GM12891 (cell line): ENCODE measurements at regions not wholly inside any gene's neighbourhood (a gene's known extent, or its start where the extent isn't known, plus 50 kb on each side); places are given as distances from the start of the nearest gene placed in this dataset.

Experiments used
- POLR2A ChIP-seq: IDR thresholded peaks from 2 replicates; pipeline ENCODE4 v1.6.1; 2011; ENCODE audit warnings: low read depth, low read length, control low read depth
- POLR2AphosphoS5 ChIP-seq: IDR thresholded peaks from 2 replicates; pipeline ENCODE4 v1.6.1; 2011; ENCODE audit warnings: low read depth, low read length, control low read depth
- SPI1 ChIP-seq: IDR thresholded peaks from 2 replicates; pipeline ENCODE4 v1.6.1; 2011; ENCODE audit warnings: low read depth, low read length, control low read depth

DNA sequence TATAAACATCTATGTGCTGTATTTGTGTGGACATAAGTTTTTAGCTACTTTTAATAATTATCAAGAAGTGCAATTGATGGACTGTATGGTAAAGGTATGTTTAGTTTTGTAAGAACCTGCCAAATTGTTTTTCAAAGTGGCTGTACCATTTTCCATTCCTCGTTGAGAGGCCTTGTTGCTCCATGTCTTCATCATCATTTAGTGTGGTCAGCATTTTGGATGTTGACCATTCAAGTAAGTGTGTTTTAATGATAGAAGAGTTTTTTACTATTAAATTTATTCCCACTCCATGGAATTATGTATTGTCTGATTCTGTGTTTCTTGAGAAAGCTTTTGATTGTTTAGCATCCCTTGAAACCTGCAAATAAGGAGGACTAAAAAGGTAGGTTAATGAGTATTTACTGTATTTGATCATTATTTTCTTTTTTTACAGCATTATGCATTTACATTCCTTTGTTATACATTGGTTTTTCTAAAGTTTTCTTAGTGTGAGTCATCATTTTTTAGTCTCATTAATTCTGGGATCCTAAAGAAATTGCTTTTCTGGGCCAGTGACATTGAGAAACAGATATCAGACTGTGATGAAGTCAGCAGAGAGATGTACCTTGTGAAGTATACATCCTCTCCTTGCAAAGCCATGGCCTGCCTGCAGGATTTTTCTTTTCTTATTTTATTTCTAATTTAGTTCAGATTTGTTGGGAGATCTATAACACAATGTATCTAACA, 312.8 kb upstream of the PTCHD4 start:
- no peak for TF ChIP-seq SPI1
- no peak for TF ChIP-seq POLR2A
- TF ChIP-seq POLR2AphosphoS5, result no peak
